ENCODE measurements at regions not wholly inside any gene's neighbourhood (a gene's known extent, or its start where the extent isn't known, plus 50 kb on each side); places are given as distances from the start of the nearest gene placed in this dataset.

DNA sequence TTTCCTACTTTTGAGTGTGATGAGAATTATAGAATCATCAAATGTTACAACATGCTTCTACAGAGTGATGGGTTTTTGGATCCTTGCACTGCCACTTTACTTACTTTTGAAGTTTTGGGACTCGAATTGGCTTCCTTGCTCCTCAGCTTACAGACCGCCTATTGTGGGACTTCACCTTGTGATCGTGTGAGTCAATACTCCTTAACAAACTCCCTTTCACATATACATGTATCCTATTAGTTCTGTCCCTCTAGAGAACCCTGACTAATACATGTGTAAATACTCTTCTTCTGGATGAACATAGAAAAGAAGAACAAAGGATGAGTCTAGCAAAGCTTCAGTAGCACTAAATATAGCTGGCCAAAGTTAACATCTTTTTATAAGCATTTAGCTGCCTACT, 98.7 kb upstream of the PDE4D start:
- Histone ChIP-seq H3K4me3 (ENCODE audit: low read length) (no peak overlapping the region), H3K36me3 (ENCODE audit: control insufficient read depth, insufficient read depth, low read length) (no peaks in the 10 kb centered on the region), H3K4me1 (ENCODE audit: control insufficient read depth, insufficient read depth, low read length) (no peaks in the 10 kb centered on the region), H3K27ac (ENCODE audit: low read length) (no peak overlapping the region), H3K9me3 (replicated peaks; ENCODE audit: control insufficient read depth, low read depth, low read length) (no peaks in the 10 kb centered on the region), H3K27me3 (ENCODE audit: control insufficient read depth, insufficient read depth, low read length) (no peaks in the 10 kb centered on the region)
- WGBS (ENCODE audit: insufficient coverage), result no CpG with 5 or more reads among the region's 3 CpGs
- DNase-seq, result no peak

DNA sequence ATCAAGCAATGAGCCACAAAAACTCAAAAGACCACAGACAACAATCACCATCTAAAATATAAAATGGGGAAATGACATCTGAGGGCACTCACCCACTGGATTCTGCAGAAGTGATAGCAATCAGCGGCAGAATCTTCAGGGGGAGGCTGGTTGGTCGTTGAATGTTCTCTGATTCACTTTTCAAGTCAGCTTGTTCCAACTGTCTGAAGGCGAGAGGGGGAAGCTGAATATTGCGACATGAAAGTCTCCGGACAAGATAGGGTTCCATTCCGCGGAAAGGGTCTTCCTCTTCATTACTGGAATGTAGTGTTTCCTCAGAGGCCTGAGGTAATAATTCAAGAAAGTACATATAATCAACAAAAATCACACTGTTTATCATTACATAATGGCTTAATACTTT, 94.9 kb upstream of the PDE4D start:
- WGBS (ENCODE audit: insufficient coverage), result 69% methylated on average over 2 of the region's 7 CpGs
- H3K9me3 ChIP-seq (replicated peaks; ENCODE audit: control insufficient read depth, low read depth, low read length), result no peaks in the 10 kb centered on the region
- H3K4me1 ChIP-seq (ENCODE audit: control insufficient read depth, insufficient read depth, low read length), result no peaks in the 10 kb centered on the region
- no peak for DNase-seq
- H3K4me3 ChIP-seq (ENCODE audit: low read length), result no peak overlapping the region
- no peak overlapping the region for H3K27ac ChIP-seq (ENCODE audit: low read length)
- no peaks in the 10 kb centered on the region for H3K27me3 ChIP-seq (ENCODE audit: control insufficient read depth, insufficient read depth, low read length)
- no peaks in the 10 kb centered on the region for H3K36me3 ChIP-seq (ENCODE audit: control insufficient read depth, insufficient read depth, low read length)

DNA sequence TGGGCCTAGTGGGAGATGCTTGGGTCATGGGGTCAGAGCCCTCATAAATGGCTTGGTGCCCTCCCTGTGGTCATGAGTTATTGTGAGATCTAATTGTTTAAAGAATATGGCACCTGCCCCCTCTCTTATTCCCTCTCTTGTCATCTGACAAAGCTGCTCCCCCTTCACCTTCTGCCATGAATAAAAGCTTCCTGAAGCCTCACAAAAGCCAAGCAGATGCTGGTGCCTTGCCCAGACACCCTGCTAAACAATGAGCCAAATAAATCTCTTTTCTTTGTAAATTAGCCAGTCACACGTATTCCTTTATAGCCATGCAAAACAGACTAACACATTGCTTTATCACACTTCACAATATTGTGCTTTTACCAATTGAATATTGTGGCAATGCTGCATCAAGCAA, 82.8 kb upstream of the PDE4D start:
- Histone ChIP-seq H3K27me3 (ENCODE audit: control insufficient read depth, insufficient read depth, low read length) (no peaks in the 10 kb centered on the region), H3K4me3 (ENCODE audit: low read length) (no peak overlapping the region), H3K36me3 (ENCODE audit: control insufficient read depth, insufficient read depth, low read length) (no peaks in the 10 kb centered on the region), H3K9me3 (replicated peaks; ENCODE audit: control insufficient read depth, low read depth, low read length) (no peaks in the 10 kb centered on the region), H3K27ac (ENCODE audit: low read length) (no peak overlapping the region), H3K4me1 (ENCODE audit: control insufficient read depth, insufficient read depth, low read length) (no peaks in the 10 kb centered on the region)
- DNase-seq, result no peak
- WGBS (ENCODE audit: insufficient coverage), result no CpG with 5 or more reads among the region's 1 CpG

DNA sequence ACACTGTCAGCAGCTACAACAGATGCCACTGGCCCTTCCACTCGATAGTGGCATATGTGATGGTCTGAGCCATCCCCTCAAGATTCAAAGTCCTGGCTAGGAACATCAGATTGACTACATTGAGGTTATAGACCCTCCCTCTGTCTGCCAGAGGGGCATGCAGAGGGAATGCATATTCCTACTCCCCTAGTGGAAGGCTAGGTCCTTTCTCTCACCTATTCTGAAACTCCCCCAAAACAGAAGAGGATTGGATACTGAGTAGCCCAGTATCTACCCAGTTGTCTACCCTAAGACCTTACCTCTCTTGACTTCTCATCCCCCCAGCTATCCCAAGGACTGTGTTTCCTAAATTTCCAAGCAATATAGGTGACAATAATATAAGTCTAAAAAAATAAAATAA, 78.5 kb upstream of the PDE4D start:
- Histone ChIP-seq H3K36me3 (ENCODE audit: control insufficient read depth, insufficient read depth, low read length) (no peaks in the 10 kb centered on the region), H3K27me3 (ENCODE audit: control insufficient read depth, insufficient read depth, low read length) (no peaks in the 10 kb centered on the region), H3K27ac (ENCODE audit: low read length) (no peak overlapping the region), H3K4me1 (ENCODE audit: control insufficient read depth, insufficient read depth, low read length) (no peaks in the 10 kb centered on the region), H3K4me3 (ENCODE audit: low read length) (no peak overlapping the region), H3K9me3 (replicated peaks; ENCODE audit: control insufficient read depth, low read depth, low read length) (no peaks in the 10 kb centered on the region)
- no CpG with 5 or more reads among the region's 1 CpG for WGBS (ENCODE audit: insufficient coverage)
- DNase-seq, result no peak

DNA sequence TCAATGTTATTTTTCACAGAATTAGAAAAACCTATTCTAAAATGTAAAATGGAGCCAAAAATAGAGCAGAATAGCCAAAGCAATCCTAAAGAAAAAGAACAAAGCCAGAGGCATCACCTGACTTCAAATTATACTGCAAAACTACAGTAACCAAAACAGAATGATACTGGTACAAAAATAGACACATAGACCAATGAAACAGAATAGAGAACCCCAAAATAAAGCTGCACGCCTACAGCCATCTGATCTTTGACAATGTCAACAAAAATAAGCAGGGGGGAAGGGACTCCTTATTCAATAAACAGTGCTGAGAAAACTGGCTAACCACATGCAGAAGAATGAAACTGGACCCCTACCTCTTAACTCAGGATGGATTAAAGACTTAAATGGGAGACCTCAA, 65.8 kb upstream of the PDE4D start:
- no peaks in the 10 kb centered on the region for H3K36me3 ChIP-seq (ENCODE audit: control insufficient read depth, insufficient read depth, low read length)
- H3K9me3 ChIP-seq (replicated peaks; ENCODE audit: control insufficient read depth, low read depth, low read length), result no peaks in the 10 kb centered on the region
- H3K4me1 ChIP-seq (ENCODE audit: control insufficient read depth, insufficient read depth, low read length), result no peaks in the 10 kb centered on the region
- H3K4me3 ChIP-seq (ENCODE audit: low read length), result no peak overlapping the region
- H3K27ac ChIP-seq (ENCODE audit: low read length), result no peak overlapping the region
- no peaks in the 10 kb centered on the region for H3K27me3 ChIP-seq (ENCODE audit: control insufficient read depth, insufficient read depth, low read length)
- DNase-seq, result no peak
- WGBS (ENCODE audit: insufficient coverage), result no CpG with 5 or more reads among the region's 1 CpG

DNA sequence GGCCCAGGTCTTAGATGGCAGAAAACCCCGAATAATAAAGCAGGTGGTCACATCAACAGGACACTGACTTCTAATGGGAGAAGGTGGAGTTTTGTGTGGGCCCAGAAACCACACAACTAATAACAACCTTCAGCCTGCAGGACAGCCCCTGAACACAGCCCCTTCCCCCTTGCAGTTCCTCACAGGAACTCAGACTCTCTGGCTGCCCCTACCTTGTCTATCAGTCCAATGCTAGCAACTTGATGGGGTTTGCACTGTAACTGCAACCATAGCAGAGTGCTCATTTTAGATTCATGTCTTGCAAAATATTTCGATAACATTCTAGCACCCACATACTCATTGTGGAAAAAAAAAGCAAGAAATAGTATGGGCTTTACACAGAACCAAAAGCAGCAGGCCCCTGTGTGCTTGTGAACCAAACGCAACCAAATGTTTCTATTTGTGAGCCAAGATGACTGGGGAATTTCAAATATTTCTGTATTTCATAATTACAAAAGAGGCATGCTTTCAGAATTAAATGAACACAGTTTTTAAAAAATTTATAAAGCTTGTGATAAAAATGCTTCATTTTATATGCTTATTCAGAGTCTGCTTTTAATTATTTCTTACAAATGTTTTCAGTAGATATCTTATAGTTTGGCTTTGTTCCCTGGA, 62.7 kb upstream of the PDE4D start:
- Histone ChIP-seq H3K27me3 (ENCODE audit: control insufficient read depth, insufficient read depth, low read length) (no peaks in the 10 kb centered on the region), H3K36me3 (ENCODE audit: control insufficient read depth, insufficient read depth, low read length) (no peaks in the 10 kb centered on the region), H3K27ac (ENCODE audit: low read length) (no peak overlapping the region), H3K4me3 (ENCODE audit: low read length) (no peak overlapping the region), H3K4me1 (ENCODE audit: control insufficient read depth, insufficient read depth, low read length) (no peaks in the 10 kb centered on the region), H3K9me3 (replicated peaks; ENCODE audit: control insufficient read depth, low read depth, low read length) (no peaks in the 10 kb centered on the region)
- DNase-seq, result no peak
- WGBS (ENCODE audit: insufficient coverage), result no CpG with 5 or more reads among the region's 3 CpGs

- Histone ChIP-seq H3K9me3 (replicated peaks; ENCODE audit: control insufficient read depth, low read depth, low read length) (no peaks in the 10 kb centered on the region), H3K4me3 (ENCODE audit: low read length) (no peak overlapping the region), H3K27ac (ENCODE audit: low read length) (no peak overlapping the region), H3K4me1 (ENCODE audit: control insufficient read depth, insufficient read depth, low read length) (no peaks in the 10 kb centered on the region), H3K36me3 (ENCODE audit: control insufficient read depth, insufficient read depth, low read length) (no peaks in the 10 kb centered on the region), H3K27me3 (ENCODE audit: control insufficient read depth, insufficient read depth, low read length) (no peaks in the 10 kb centered on the region)
- DNase-seq, result no peak
- 50% methylated on average over 1 of the region's 2 CpGs for WGBS (ENCODE audit: insufficient coverage)
Measured at GRCh38 chr5:59955241-59955640, 61.7 kb upstream of the PDE4D start.

DNA sequence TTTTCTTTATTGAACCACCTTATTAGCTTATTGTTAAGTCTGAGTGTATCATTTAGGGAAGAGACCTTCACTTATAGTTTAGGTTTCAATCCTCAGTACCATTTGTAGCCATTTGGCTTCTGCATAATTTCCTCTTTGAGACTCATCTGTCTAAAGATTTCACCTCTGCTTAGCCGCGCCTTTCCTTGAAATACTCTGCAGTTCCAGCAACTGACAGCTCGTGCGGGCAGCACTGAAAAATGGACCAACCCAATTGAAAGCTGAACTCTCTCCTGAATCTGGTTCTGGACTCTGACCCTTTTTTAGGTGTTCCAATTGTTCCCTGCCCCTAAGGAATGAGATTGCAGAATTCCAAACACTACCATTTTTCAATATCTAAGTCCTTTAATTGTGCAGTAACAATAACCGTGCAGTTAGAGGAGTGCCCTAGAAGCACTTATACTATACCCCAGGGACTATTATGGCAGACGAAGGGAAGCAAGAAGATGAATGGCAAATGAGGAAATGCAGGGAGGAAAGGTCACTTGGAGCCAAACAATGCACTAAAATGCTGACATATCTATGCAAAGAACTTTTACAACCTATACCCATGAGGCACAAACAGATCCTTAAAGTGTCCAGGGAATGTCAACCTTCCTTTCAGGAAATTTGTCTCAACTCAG, 50.1 kb upstream of the PDE4D start:
- Histone ChIP-seq H3K9me3 (replicated peaks; ENCODE audit: control insufficient read depth, low read depth, low read length) (no peaks in the 10 kb centered on the region), H3K36me3 (ENCODE audit: control insufficient read depth, insufficient read depth, low read length) (no peaks in the 10 kb centered on the region), H3K4me1 (ENCODE audit: control insufficient read depth, insufficient read depth, low read length) (no peaks in the 10 kb centered on the region), H3K4me3 (ENCODE audit: low read length) (no peak overlapping the region), H3K27ac (ENCODE audit: low read length) (no peak overlapping the region), H3K27me3 (ENCODE audit: control insufficient read depth, insufficient read depth, low read length) (no peaks in the 10 kb centered on the region)
- DNase-seq, result no peak
- WGBS (ENCODE audit: insufficient coverage), result 86% methylated on average over 4 of the region's 6 CpGs
